ENCODE measurements at regions not wholly inside any gene's neighbourhood (a gene's known extent, or its start where the extent isn't known, plus 50 kb on each side); places are given as distances from the start of the nearest gene placed in this dataset.
A peak's percentile ranks its signal among the peaks of the same experiment; 100 is the strongest.

GRCh38 chr17:36816214-36816906, 120.9 kb upstream of the LHX1 start:
- Mint-ChIP-seq H3K27me3 (peaks cover 52 to 64% of the 10 kb centered on the region in 2 donors), H3K36me3 (no peaks in the 10 kb centered on the region), H3K4me3 (no peak overlapping the region), H3K4me1 (peaks cover 7 to 8% of the 10 kb centered on the region in 2 donors), H3K27ac (no peak overlapping the region), H3K9me3 (no peaks in the 10 kb centered on the region)
- ATAC-seq (replicated peaks), result no peak
- no peak for DNase-seq

- Mint-ChIP-seq H3K4me3 (no peak overlapping the region), H3K27me3 (peaks cover 51 to 64% of the 10 kb centered on the region in 2 donors), H3K4me1 (peaks cover 7 to 8% of the 10 kb centered on the region in 2 donors), H3K9me3 (no peaks in the 10 kb centered on the region), H3K27ac (no peak overlapping the region), H3K36me3 (no peaks in the 10 kb centered on the region)
- ATAC-seq (replicated peaks) (no peak), DNase-seq (no peak)
Observed at GRCh38 chr17:36816907-36817288, 120.4 kb upstream of the LHX1 start.

GRCh38 chr17:36817483-36818048, 119.7 kb upstream of the LHX1 start:
- Mint-ChIP-seq H3K9me3 (no peaks in the 10 kb centered on the region), H3K4me1 (peaks cover 7 to 8% of the 10 kb centered on the region in 2 donors), H3K36me3 (no peaks in the 10 kb centered on the region), H3K27me3 (peaks cover 46 to 62% of the 10 kb centered on the region in 2 donors), H3K27ac (no peak overlapping the region), H3K4me3 (no peak overlapping the region)
- ATAC-seq (replicated peaks) (peak; percentile 57 to 73), DNase-seq (no peak)

GRCh38 chr17:36818134-36818825, 119.0 kb upstream of the LHX1 start:
- no peak overlapping the region for H3K27ac Mint-ChIP-seq
- peaks cover 39 to 55% of the 10 kb centered on the region in 2 donors for H3K27me3 Mint-ChIP-seq
- DNase-seq, result no peak
- no peak overlapping the region for H3K4me3 Mint-ChIP-seq
- H3K4me1 Mint-ChIP-seq, result peaks cover 7 to 8% of the 10 kb centered on the region in 2 donors
- no peak for ATAC-seq (replicated peaks)
- H3K9me3 Mint-ChIP-seq, result no peaks in the 10 kb centered on the region
- no peaks in the 10 kb centered on the region for H3K36me3 Mint-ChIP-seq

GRCh38 chr17:36823850-36824677, 113.2 kb upstream of the LHX1 start:
- no peaks in the 10 kb centered on the region for H3K9me3 Mint-ChIP-seq
- no peak overlapping the region for H3K27ac Mint-ChIP-seq
- H3K4me3 Mint-ChIP-seq, result no peak overlapping the region
- peaks cover 55 to 69% of the 10 kb centered on the region in 2 donors for H3K27me3 Mint-ChIP-seq
- H3K36me3 Mint-ChIP-seq, result no peaks in the 10 kb centered on the region
- no peak for ATAC-seq (replicated peaks)
- no peaks in the 10 kb centered on the region for H3K4me1 Mint-ChIP-seq
- DNase-seq, result no peak

- no peak for DNase-seq
- no peak for ATAC-seq (replicated peaks)
- H3K9me3 Mint-ChIP-seq, result no peaks in the 10 kb centered on the region
- H3K27me3 Mint-ChIP-seq, result peaks cover 58 to 66% of the 10 kb centered on the region in 2 donors
- H3K4me3 Mint-ChIP-seq, result no peak overlapping the region
- H3K36me3 Mint-ChIP-seq, result no peaks in the 10 kb centered on the region
- H3K27ac Mint-ChIP-seq, result no peak overlapping the region
- no peaks in the 10 kb centered on the region for H3K4me1 Mint-ChIP-seq
Observed at GRCh38 chr17:36824678-36825101, 112.6 kb upstream of the LHX1 start.

- no peaks in the 10 kb centered on the region for H3K4me1 Mint-ChIP-seq
Observed at GRCh38 chr17:36825113-36825512, 112.2 kb upstream of the LHX1 start.

GRCh38 chr17:36825521-36825920, 111.8 kb upstream of the LHX1 start:
- H3K9me3 Mint-ChIP-seq, result no peaks in the 10 kb centered on the region
- no peak overlapping the region for H3K27ac Mint-ChIP-seq
- H3K27me3 Mint-ChIP-seq, result peaks cover 58 to 65% of the 10 kb centered on the region in 2 donors
- DNase-seq (no peak), ATAC-seq (replicated peaks) (no peak)
- H3K36me3 Mint-ChIP-seq, result no peaks in the 10 kb centered on the region
- H3K4me3 Mint-ChIP-seq, result no peak overlapping the region
- H3K4me1 Mint-ChIP-seq, result no peaks in the 10 kb centered on the region

More at GRCh38 chr17:36825113-36825512, 112.2 kb upstream of the LHX1 start:
- no peak overlapping the region for H3K27ac Mint-ChIP-seq
- H3K36me3 Mint-ChIP-seq, result no peaks in the 10 kb centered on the region
- peaks cover 58 to 66% of the 10 kb centered on the region in 2 donors for H3K27me3 Mint-ChIP-seq
- no peak for DNase-seq
- no peaks in the 10 kb centered on the region for H3K9me3 Mint-ChIP-seq
- ATAC-seq (replicated peaks), result no peak
- H3K4me3 Mint-ChIP-seq, result no peak overlapping the region

- Mint-ChIP-seq H3K36me3 (no peaks in the 10 kb centered on the region), H3K4me1 (no peaks in the 10 kb centered on the region), H3K27me3 (peaks cover 55 to 61% of the 10 kb centered on the region in 2 donors), H3K9me3 (no peaks in the 10 kb centered on the region), H3K27ac (no peak overlapping the region), H3K4me3 (no peak overlapping the region)
- ATAC-seq (replicated peaks) (no peak), DNase-seq (no peak)
Observed at GRCh38 chr17:36825951-36826350, 111.3 kb upstream of the LHX1 start.

GRCh38 chr17:36827081-36827480, 110.2 kb upstream of the LHX1 start:
- no peaks in the 10 kb centered on the region for H3K36me3 Mint-ChIP-seq
- H3K4me1 Mint-ChIP-seq, result no peaks in the 10 kb centered on the region
- H3K9me3 Mint-ChIP-seq, result no peaks in the 10 kb centered on the region
- ATAC-seq (replicated peaks) (no peak), DNase-seq (no peak)
- H3K4me3 Mint-ChIP-seq, result no peak overlapping the region
- H3K27me3 Mint-ChIP-seq, result peaks cover 47 to 49% of the 10 kb centered on the region in 2 donors
- H3K27ac Mint-ChIP-seq, result no peak overlapping the region

GRCh38 chr17:36829676-36830075, 107.6 kb upstream of the LHX1 start:
- Mint-ChIP-seq H3K36me3 (no peaks in the 10 kb centered on the region), H3K4me3 (no peak overlapping the region), H3K27ac (no peak overlapping the region), H3K9me3 (no peaks in the 10 kb centered on the region), H3K4me1 (no peaks in the 10 kb centered on the region), H3K27me3 (peaks cover 38 to 41% of the 10 kb centered on the region in 2 donors)
- DNase-seq (no peak), ATAC-seq (replicated peaks) (no peak)

- ATAC-seq (replicated peaks) (no peak), DNase-seq (no peak)
- Mint-ChIP-seq H3K27me3 (peaks cover 19 to 21% of the 10 kb centered on the region in 2 donors), H3K27ac (no peak overlapping the region), H3K9me3 (peaks cover 0 to 2% of the 10 kb centered on the region in 2 donors), H3K4me1 (no peaks in the 10 kb centered on the region), H3K36me3 (no peaks in the 10 kb centered on the region), H3K4me3 (no peak overlapping the region)
Observed at GRCh38 chr17:36833279-36833678, 104.0 kb upstream of the LHX1 start.

- Mint-ChIP-seq H3K36me3 (no peaks in the 10 kb centered on the region), H3K27ac (no peak overlapping the region), H3K9me3 (peaks cover 0 to 2% of the 10 kb centered on the region in 2 donors), H3K27me3 (peaks cover 16 to 27% of the 10 kb centered on the region in 2 donors), H3K4me3 (no peak overlapping the region), H3K4me1 (no peaks in the 10 kb centered on the region)
- no peak for ATAC-seq (replicated peaks)
- DNase-seq, result no peak
Observed at GRCh38 chr17:36835036-36835435, 102.2 kb upstream of the LHX1 start.

All from stimulated activated naive B cell treated with anti-CD40 and anti-IgM and Interleukin-4, amounts not matched to agents 10 μg/mL and 1 μg/mL and 100 μg/mL, for 72 hours (primary cell).